Lower leg skin (tissue), 3 donors: ENCODE measurements at regions not wholly inside any gene's neighbourhood (a gene's known extent, or its start where the extent isn't known, plus 50 kb on each side); places are given as distances from the start of the nearest gene placed in this dataset.

ENCODE experiments used
- CTCF ChIP-seq, 3 donors: fragments of 450-650 bp; IDR thresholded peaks; one replicate each; pipeline ENCODE4 v1.5.1; 2016; ENCODE audit warnings: antibody characterized with exemption in 3 of 3, mild to moderate bottlenecking in 3 of 3, moderate library complexity in 2 of 3
- POLR2A ChIP-seq, 2 donors: fragments of 450-650 bp; IDR thresholded peaks; one replicate each; pipeline ENCODE4 v1.6.1; 2016 to 2017; ENCODE audit warnings: antibody characterized with exemption in 2 of 2, mild to moderate bottlenecking in 1 of 2, moderate library complexity in 1 of 2

GRCh38 chr9:110072597-110073355 lies 135.2 kb downstream of the C9orf152 start:
- TF ChIP-seq CTCF (IDR thresholded peaks at IDR 0.05) = no peak
- no peak for TF ChIP-seq POLR2A (IDR thresholded peaks at IDR 0.05)
